ENCODE measurements at regions not wholly inside any gene's neighbourhood (a gene's known extent, or its start where the extent isn't known, plus 50 kb on each side); places are given as distances from the start of the nearest gene placed in this dataset.

- peaks cover 11% of the 10 kb centered on the region for H3K27me3 Mint-ChIP-seq (ENCODE audit: low read depth)
Observed at GRCh38 chr21:35428937-35429336, 379.8 kb upstream of the RUNX1 start.

GRCh38 chr21:35428489-35428888 lies 379.4 kb upstream of the RUNX1 start:
- Mint-ChIP-seq H3K27me3 (ENCODE audit: low read depth) (peaks cover 11% of the 10 kb centered on the region), H3K4me3 (no peak overlapping the region), H3K9me3 (peaks cover 25% of the 10 kb centered on the region), H3K4me1 (ENCODE audit: low read depth) (peaks cover 15% of the 10 kb centered on the region), H3K36me3 (ENCODE audit: low read depth) (no peaks in the 10 kb centered on the region), H3K27ac (no peak overlapping the region)
- DNase-seq (ENCODE audit: low spot score) = no peak

More at GRCh38 chr21:35428937-35429336, 379.8 kb upstream of the RUNX1 start:
- peaks cover 15% of the 10 kb centered on the region for H3K4me1 Mint-ChIP-seq (ENCODE audit: low read depth)
- H3K9me3 Mint-ChIP-seq = peaks cover 30% of the 10 kb centered on the region
- no peaks in the 10 kb centered on the region for H3K36me3 Mint-ChIP-seq (ENCODE audit: low read depth)
- DNase-seq (ENCODE audit: low spot score) = no peak
- no peak overlapping the region for H3K27ac Mint-ChIP-seq
- H3K4me3 Mint-ChIP-seq = no peak overlapping the region

GRCh38 chr21:35428001-35428320 lies 378.9 kb upstream of the RUNX1 start:
- H3K36me3 Mint-ChIP-seq (ENCODE audit: low read depth) = no peaks in the 10 kb centered on the region
- no peak for DNase-seq (ENCODE audit: low spot score)
- H3K27me3 Mint-ChIP-seq (ENCODE audit: low read depth) = peaks cover 11% of the 10 kb centered on the region
- no peak overlapping the region for H3K27ac Mint-ChIP-seq
- peaks cover 20% of the 10 kb centered on the region for H3K9me3 Mint-ChIP-seq
- no peak overlapping the region for H3K4me3 Mint-ChIP-seq
- H3K4me1 Mint-ChIP-seq (ENCODE audit: low read depth) = peaks cover 15% of the 10 kb centered on the region

- Mint-ChIP-seq H3K27me3 (ENCODE audit: low read depth) (peaks cover 11% of the 10 kb centered on the region), H3K4me1 (ENCODE audit: low read depth) (peaks cover 15% of the 10 kb centered on the region), H3K4me3 (no peak overlapping the region), H3K27ac (no peak overlapping the region), H3K36me3 (ENCODE audit: low read depth) (no peaks in the 10 kb centered on the region), H3K9me3 (peaks cover 18% of the 10 kb centered on the region)
- DNase-seq (ENCODE audit: low spot score) = no peak
Observed at GRCh38 chr21:35427320-35428000, 378.4 kb upstream of the RUNX1 start.

- Mint-ChIP-seq H3K36me3 (ENCODE audit: low read depth) (no peaks in the 10 kb centered on the region), H3K27me3 (ENCODE audit: low read depth) (peaks cover 11% of the 10 kb centered on the region), H3K27ac (no peak overlapping the region), H3K4me1 (ENCODE audit: low read depth) (peaks cover 15% of the 10 kb centered on the region), H3K9me3 (peaks cover 18% of the 10 kb centered on the region), H3K4me3 (no peak overlapping the region)
- no peak for DNase-seq (ENCODE audit: low spot score)
Observed at GRCh38 chr21:35426897-35427296, 377.8 kb upstream of the RUNX1 start.

GRCh38 chr21:35426469-35426868 lies 377.4 kb upstream of the RUNX1 start:
- H3K27me3 Mint-ChIP-seq (ENCODE audit: low read depth) = peaks cover 11% of the 10 kb centered on the region
- no peak overlapping the region for H3K27ac Mint-ChIP-seq
- no peak overlapping the region for H3K4me3 Mint-ChIP-seq
- peaks cover 18% of the 10 kb centered on the region for H3K9me3 Mint-ChIP-seq
- no peaks in the 10 kb centered on the region for H3K36me3 Mint-ChIP-seq (ENCODE audit: low read depth)
- H3K4me1 Mint-ChIP-seq (ENCODE audit: low read depth) = peaks cover 15% of the 10 kb centered on the region
- no peak for DNase-seq (ENCODE audit: low spot score)

GRCh38 chr21:35424122-35424521 lies 375.0 kb upstream of the RUNX1 start:
- Mint-ChIP-seq H3K27me3 (ENCODE audit: low read depth) (peaks cover 7% of the 10 kb centered on the region), H3K9me3 (peaks cover 22% of the 10 kb centered on the region), H3K27ac (no peak overlapping the region), H3K4me3 (no peak overlapping the region), H3K4me1 (ENCODE audit: low read depth) (peaks cover 15% of the 10 kb centered on the region), H3K36me3 (ENCODE audit: low read depth) (no peaks in the 10 kb centered on the region)
- no peak for DNase-seq (ENCODE audit: low spot score)

- no peak overlapping the region for H3K4me3 Mint-ChIP-seq
- no peaks in the 10 kb centered on the region for H3K36me3 Mint-ChIP-seq (ENCODE audit: low read depth)
- H3K9me3 Mint-ChIP-seq = peaks cover 25% of the 10 kb centered on the region
- no peak overlapping the region for H3K27ac Mint-ChIP-seq
- H3K27me3 Mint-ChIP-seq (ENCODE audit: low read depth) = peaks cover 7% of the 10 kb centered on the region
- H3K4me1 Mint-ChIP-seq (ENCODE audit: low read depth) = peaks cover 15% of the 10 kb centered on the region
- no peak for DNase-seq (ENCODE audit: low spot score)
Observed at GRCh38 chr21:35423709-35424108, 374.6 kb upstream of the RUNX1 start.

- Mint-ChIP-seq H3K36me3 (ENCODE audit: low read depth) (no peaks in the 10 kb centered on the region), H3K4me3 (no peak overlapping the region), H3K9me3 (peaks cover 26% of the 10 kb centered on the region), H3K27me3 (ENCODE audit: low read depth) (no peaks in the 10 kb centered on the region), H3K27ac (no peak overlapping the region), H3K4me1 (ENCODE audit: low read depth) (peaks cover 5% of the 10 kb centered on the region)
- no peak for DNase-seq (ENCODE audit: low spot score)
Observed at GRCh38 chr21:35422011-35422410, 372.9 kb upstream of the RUNX1 start.

GRCh38 chr21:35421221-35421620 lies 372.1 kb upstream of the RUNX1 start:
- H3K36me3 Mint-ChIP-seq (ENCODE audit: low read depth) = no peaks in the 10 kb centered on the region
- H3K27me3 Mint-ChIP-seq (ENCODE audit: low read depth) = no peaks in the 10 kb centered on the region
- no peak overlapping the region for H3K4me3 Mint-ChIP-seq
- H3K9me3 Mint-ChIP-seq = peaks cover 26% of the 10 kb centered on the region
- DNase-seq (ENCODE audit: low spot score) = no peak
- H3K4me1 Mint-ChIP-seq (ENCODE audit: low read depth) = no peaks in the 10 kb centered on the region
- no peak overlapping the region for H3K27ac Mint-ChIP-seq

- peaks cover 26% of the 10 kb centered on the region for H3K9me3 Mint-ChIP-seq
- no peak for DNase-seq (ENCODE audit: low spot score)
- H3K27me3 Mint-ChIP-seq (ENCODE audit: low read depth) = no peaks in the 10 kb centered on the region
- no peaks in the 10 kb centered on the region for H3K36me3 Mint-ChIP-seq (ENCODE audit: low read depth)
- H3K27ac Mint-ChIP-seq = no peak overlapping the region
- no peak overlapping the region for H3K4me3 Mint-ChIP-seq
- no peaks in the 10 kb centered on the region for H3K4me1 Mint-ChIP-seq (ENCODE audit: low read depth)
Observed at GRCh38 chr21:35420656-35421055, 371.6 kb upstream of the RUNX1 start.

GRCh38 chr21:35417762-35418161 lies 368.7 kb upstream of the RUNX1 start:
- Mint-ChIP-seq H3K36me3 (ENCODE audit: low read depth) (no peaks in the 10 kb centered on the region), H3K27me3 (ENCODE audit: low read depth) (peaks cover 12% of the 10 kb centered on the region), H3K27ac (no peak overlapping the region), H3K4me3 (no peak overlapping the region), H3K4me1 (ENCODE audit: low read depth) (no peaks in the 10 kb centered on the region), H3K9me3 (peaks cover 26% of the 10 kb centered on the region)
- no peak for DNase-seq (ENCODE audit: low spot score)

GRCh38 chr21:35416866-35417489 lies 367.9 kb upstream of the RUNX1 start:
- Mint-ChIP-seq H3K4me3 (no peak overlapping the region), H3K9me3 (peaks cover 18% of the 10 kb centered on the region)

GRCh38 chr21:35414507-35415139 lies 365.5 kb upstream of the RUNX1 start:
- no peaks in the 10 kb centered on the region for H3K36me3 Mint-ChIP-seq (ENCODE audit: low read depth)
- DNase-seq (ENCODE audit: low spot score) = no peak
- H3K9me3 Mint-ChIP-seq = peaks cover 5% of the 10 kb centered on the region
- H3K27me3 Mint-ChIP-seq (ENCODE audit: low read depth) = peaks cover 15% of the 10 kb centered on the region
- H3K4me1 Mint-ChIP-seq (ENCODE audit: low read depth) = no peaks in the 10 kb centered on the region
- H3K4me3 Mint-ChIP-seq = no peak overlapping the region
- H3K27ac Mint-ChIP-seq = no peak overlapping the region

More at GRCh38 chr21:35416866-35417489, 367.9 kb upstream of the RUNX1 start:
- no peaks in the 10 kb centered on the region for H3K36me3 Mint-ChIP-seq (ENCODE audit: low read depth)
- H3K27ac Mint-ChIP-seq = no peak overlapping the region
- DNase-seq (ENCODE audit: low spot score) = no peak
- H3K27me3 Mint-ChIP-seq (ENCODE audit: low read depth) = peaks cover 15% of the 10 kb centered on the region
- no peaks in the 10 kb centered on the region for H3K4me1 Mint-ChIP-seq (ENCODE audit: low read depth)

All from T-helper 2 cell treated with Interferon-gamma antibody and Interleukin-4, amounts not matched to agents 5 μg/mL and 100 μg/mL, for 36 hours (primary cell).